HG02678 (cell line): ENCODE measurements at regions not wholly inside any gene's neighbourhood (a gene's known extent, or its start where the extent isn't known, plus 50 kb on each side); places are given as distances from the start of the nearest gene placed in this dataset.
"Not testable (repeated sequence)": the region's sequence is repeated elsewhere in the genome, so short reads cannot be mapped to it uniquely, and the experiment has no call there.

Experiments
- ATAC-seq: cut with Tn5 transposase; IDR thresholded peaks from one replicate; pipeline ENCODE4 v1.9.1; 2021; ENCODE audit warnings: mild to moderate bottlenecking, moderate library complexity; ENCODE audit not compliant: unreplicated experiment

- ATAC-seq = no peak
Measured at GRCh38 chr5:19125956-19126713, 861.9 kb downstream of the CDH18 start.

DNA sequence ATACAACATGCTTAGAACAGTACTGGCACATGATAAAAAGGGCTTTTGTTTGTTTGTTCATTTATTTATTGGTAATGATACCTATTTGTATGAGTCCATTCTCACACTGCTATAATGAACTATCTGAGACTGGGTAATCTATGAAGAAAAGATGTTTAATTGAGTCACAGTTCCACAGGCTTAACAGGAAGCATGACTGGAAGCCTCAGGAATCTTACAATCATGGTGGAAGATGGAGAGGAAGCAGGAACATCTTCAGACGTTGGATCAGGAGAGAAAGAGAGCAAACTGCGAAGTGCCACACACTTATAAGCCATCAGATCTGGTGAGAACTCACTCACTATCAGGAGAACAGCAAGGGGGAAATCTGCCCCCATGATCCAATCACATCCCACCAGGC is 847.7 kb downstream of the CDH18 start:
- no peak for ATAC-seq

DNA sequence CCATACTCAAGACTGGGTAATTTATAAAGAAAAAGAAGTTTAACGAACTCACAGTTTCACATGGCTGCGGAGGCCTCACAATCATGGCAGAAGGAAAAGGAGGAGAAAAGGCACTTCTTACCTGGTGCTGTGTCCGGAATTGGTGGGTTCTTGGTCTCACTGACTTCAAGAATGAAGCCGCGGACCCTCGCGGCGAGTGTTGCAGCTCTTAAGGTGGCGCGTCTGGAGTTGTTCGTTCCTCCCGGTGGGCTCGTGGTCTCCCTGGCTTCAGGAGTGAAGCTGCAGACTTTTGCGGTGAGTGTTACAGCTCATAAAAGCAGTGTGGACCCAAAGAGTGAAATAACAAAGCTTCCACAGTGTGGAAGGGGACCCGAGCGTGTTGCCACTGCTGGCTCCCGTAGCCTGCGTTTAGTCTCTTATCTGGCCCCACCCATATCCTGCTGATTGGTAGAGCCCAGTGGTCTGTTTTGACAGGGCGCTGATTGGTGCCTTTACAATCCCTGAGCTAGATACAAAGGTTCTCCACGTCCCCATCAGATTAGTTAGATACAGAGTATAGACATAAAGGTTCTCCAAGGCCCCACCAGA is 846.0 kb downstream of the CDH18 start:
- ATAC-seq = not testable (repeated sequence)

- ATAC-seq = not testable (repeated sequence)
Measured at GRCh38 chr5:19142713-19143414, 845.1 kb downstream of the CDH18 start.

- no peak for ATAC-seq
Measured at GRCh38 chr5:19143935-19144334, 844.1 kb downstream of the CDH18 start.

GRCh38 chr5:19169426-19169825 is 818.6 kb downstream of the CDH18 start:
- no peak for ATAC-seq

GRCh38 chr5:19172926-19173470 is 815.0 kb downstream of the CDH18 start:
- no peak for ATAC-seq

GRCh38 chr5:19175776-19176570 is 812.0 kb downstream of the CDH18 start:
- ATAC-seq = no peak

GRCh38 chr5:19179571-19179970 is 808.4 kb downstream of the CDH18 start:
- no peak for ATAC-seq

- ATAC-seq = no peak
Measured at GRCh38 chr5:19189176-19189575, 798.8 kb downstream of the CDH18 start.

DNA sequence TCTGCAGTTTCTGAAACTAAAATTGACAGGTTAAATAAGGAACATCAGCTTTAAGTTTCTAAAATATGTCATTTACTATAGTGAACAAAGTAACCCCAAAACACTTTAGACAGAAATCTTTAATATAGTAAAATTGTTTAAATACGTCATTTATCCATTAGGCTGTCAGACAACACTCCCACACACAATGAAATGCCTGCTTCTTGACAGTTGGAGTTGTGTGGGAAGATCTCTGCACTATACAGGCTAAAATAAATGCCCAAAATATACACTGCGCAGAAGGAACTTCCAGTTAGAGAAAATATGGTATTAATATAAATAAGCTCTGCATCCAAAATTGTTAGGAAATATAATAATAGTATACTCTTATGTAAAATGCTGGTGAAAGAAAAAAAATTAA is 794.4 kb downstream of the CDH18 start:
- no peak for ATAC-seq

DNA sequence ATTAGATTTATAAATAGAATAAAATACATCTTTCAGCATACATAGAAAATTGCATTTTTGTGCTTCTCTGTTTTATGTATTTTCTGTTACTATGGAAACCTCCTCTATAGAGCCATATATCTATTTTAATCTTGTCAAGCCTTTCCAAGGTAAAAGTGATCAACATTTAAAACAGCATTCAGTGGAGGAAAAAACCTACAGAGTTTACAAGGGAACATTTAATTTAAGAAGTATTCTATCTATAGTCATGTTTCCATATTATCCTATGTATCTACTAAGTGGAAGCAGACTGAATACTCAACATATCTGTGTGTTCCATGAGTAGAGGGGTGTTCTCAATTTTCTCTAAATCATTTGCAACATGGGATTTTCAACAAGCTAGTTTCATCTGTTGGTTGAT is 791.4 kb downstream of the CDH18 start:
- ATAC-seq = no peak

GRCh38 chr5:19200251-19200650 is 787.7 kb downstream of the CDH18 start:
- no peak for ATAC-seq

GRCh38 chr5:19208397-19208796 is 779.6 kb downstream of the CDH18 start:
- no peak for ATAC-seq

DNA sequence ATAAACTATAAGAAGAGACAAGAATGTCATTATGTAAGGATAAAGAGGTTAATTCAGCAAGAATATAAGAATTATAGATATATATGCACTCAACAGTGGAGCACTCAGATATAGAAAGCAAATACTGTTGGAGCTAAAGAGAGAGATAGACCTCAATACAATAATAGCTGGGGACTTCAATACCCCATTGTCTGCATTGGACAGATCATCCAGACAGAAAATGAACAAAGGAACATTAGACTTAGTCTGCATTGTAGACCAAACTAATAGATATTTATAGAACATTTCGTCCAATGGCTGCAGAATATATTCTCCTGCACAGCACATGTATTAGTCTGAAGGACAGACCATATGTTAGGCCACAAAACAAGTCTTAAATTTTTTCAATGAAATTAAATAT is 777.1 kb downstream of the CDH18 start:
- ATAC-seq = no peak

GRCh38 chr5:19229179-19229835 is 758.7 kb downstream of the CDH18 start:
- ATAC-seq = no peak

GRCh38 chr5:19233573-19233972 is 754.4 kb downstream of the CDH18 start:
- ATAC-seq = no peak

- ATAC-seq = no peak
Measured at GRCh38 chr5:19235101-19235584, 752.9 kb downstream of the CDH18 start.

DNA sequence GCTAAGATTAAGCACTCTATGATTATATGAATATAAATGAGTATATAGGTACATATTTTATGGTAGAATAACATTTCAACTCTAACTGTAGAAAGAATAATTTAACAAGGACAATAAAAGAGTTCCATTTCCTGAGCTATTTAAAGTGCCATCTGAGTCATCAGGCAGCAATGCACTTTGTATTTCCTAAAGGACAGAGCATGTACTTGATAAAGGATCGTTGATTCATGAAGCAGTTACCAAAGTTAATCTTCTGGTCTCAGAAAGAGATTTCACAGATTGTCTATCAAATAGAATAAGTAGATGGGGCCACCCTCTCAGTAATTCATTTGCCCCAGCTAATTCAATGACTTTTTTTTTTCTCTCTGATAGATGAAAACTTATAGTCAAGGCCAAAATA is 747.8 kb downstream of the CDH18 start:
- ATAC-seq = no peak

DNA sequence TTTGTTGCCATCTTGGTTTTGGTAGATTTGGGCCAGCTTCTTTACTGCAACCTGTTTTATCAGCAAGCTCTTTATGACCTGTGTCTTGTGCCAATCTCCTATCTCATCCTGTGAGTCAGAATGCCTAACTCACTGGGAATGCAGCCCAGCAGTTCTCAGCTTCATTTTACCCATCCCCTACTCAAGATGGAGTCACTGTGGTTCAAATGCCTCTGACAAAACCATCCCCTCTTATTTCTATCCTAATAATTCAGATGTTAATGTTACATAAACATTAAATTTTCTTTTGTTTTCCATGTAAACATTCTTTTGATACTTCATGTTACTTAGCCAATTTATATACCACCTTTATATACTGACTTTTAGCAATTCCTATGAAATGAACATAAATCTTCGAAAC is 746.3 kb downstream of the CDH18 start:
- ATAC-seq = no peak
